ENCODE measurements at regions not wholly inside any gene's neighbourhood (a gene's known extent, or its start where the extent isn't known, plus 50 kb on each side); places are given as distances from the start of the nearest gene placed in this dataset.

- no peak overlapping the region for H3K4me3 ChIP-seq (ENCODE audit: low read depth, low read length)
- DNase-seq (ENCODE audit: low read depth) = no peak
- TF ChIP-seq CTCF (IDR thresholded peaks at IDR 0.05; ENCODE audit: control insufficient read depth, extremely low read depth, insufficient read depth) = no peak
These were observed 186.5 kb downstream of the OSTF1 start for GRCh38 chr9:75274781-75275180.

DNA sequence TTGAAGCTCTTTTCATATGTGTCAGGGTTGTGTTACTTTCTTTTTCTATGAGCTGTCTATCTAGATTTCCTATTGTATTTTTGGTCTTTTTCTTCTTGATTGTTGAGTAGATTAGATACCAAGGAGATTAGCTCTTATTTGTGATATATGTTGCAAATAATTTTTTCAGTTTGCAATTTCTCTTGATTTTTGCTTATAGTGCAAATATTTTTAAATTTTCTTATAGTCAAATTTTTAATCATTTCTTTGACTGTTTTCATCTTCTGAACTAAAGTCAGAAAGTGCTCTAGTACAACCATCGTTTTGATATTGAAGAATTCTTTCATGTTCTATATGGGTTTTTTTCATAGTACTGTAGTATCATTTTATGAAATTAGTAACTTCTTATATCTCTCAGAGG, 193.7 kb downstream of the OSTF1 start:
- no peak overlapping the region for H3K4me3 ChIP-seq (ENCODE audit: low read depth, low read length)
- DNase-seq (ENCODE audit: low read depth) = no peak
- TF ChIP-seq CTCF (IDR thresholded peaks at IDR 0.05; ENCODE audit: control insufficient read depth, extremely low read depth, insufficient read depth) = no peak

DNA sequence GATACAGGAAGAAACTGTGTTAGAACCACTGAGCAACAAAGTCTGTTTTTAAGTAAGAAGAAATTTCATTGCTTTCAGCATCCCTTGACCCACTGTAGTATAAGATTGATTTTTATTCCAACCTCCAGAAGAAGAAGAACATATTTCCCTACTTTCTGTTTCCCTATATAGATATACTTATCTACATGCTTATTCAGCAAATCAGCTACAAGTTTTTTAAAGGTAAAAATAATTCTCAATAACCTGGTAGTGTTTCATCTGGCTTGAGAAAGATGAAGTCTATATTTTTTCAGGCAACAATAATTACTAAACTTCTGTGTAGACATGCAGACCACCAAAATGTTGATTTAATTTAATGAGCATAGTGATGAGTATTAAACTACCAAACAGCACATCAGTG, 201.0 kb downstream of the OSTF1 start:
- no peak for DNase-seq (ENCODE audit: low read depth)
- no peak overlapping the region for H3K4me3 ChIP-seq (ENCODE audit: low read depth, low read length)
- TF ChIP-seq CTCF (IDR thresholded peaks at IDR 0.05; ENCODE audit: control insufficient read depth, extremely low read depth, insufficient read depth) = no peak

- peak; percentile 49 for TF ChIP-seq CTCF (IDR thresholded peaks at IDR 0.05; ENCODE audit: control insufficient read depth, extremely low read depth, insufficient read depth)
- no peak overlapping the region for H3K4me3 ChIP-seq (ENCODE audit: low read depth, low read length)
- DNase-seq (ENCODE audit: low read depth) = no peak
These were observed 211.0 kb downstream of the OSTF1 start for GRCh38 chr9:75299324-75299723.

DNA sequence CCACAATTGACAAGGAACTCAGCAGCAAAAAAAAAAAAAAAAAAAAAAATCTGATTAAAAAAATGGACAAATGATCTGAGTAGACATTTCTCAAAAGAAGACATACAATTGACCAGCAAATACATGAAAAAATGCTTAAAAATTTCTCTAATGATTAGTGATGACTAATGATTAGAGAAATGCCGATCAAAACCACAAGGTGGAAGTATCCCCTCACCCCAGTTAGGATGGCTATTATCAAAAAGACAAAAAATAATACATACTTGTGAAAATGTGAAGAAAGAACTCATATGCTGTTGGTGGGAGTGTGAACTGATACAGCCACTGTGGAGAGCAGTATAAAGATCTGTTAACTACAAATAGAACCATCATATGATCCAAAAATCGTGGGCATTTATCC, 245.3 kb downstream of the OSTF1 start:
- no peak overlapping the region for H3K4me3 ChIP-seq (ENCODE audit: low read depth, low read length)
- TF ChIP-seq CTCF (IDR thresholded peaks at IDR 0.05; ENCODE audit: control insufficient read depth, extremely low read depth, insufficient read depth) = peak; percentile 26; the same call in 1 of the 2 replicates
- no peak for DNase-seq (ENCODE audit: low read depth)

GRCh38 chr9:75358846-75359245, 270.5 kb downstream of the OSTF1 start:
- H3K4me3 ChIP-seq (ENCODE audit: low read depth, low read length) = no peak overlapping the region
- no peak for DNase-seq (ENCODE audit: low read depth)
- TF ChIP-seq CTCF (IDR thresholded peaks at IDR 0.05; ENCODE audit: control insufficient read depth, extremely low read depth, insufficient read depth) = no peak

GRCh38 chr9:75359638-75360037, 271.3 kb downstream of the OSTF1 start:
- H3K4me3 ChIP-seq (ENCODE audit: low read depth, low read length) = no peak overlapping the region
- DNase-seq (ENCODE audit: low read depth) = no peak
- TF ChIP-seq CTCF (IDR thresholded peaks at IDR 0.05; ENCODE audit: control insufficient read depth, extremely low read depth, insufficient read depth) = no peak
